Panc1 (cell line): ENCODE measurements at regions not wholly inside any gene's neighbourhood (a gene's known extent, or its start where the extent isn't known, plus 50 kb on each side); places are given as distances from the start of the nearest gene placed in this dataset.

ENCODE experiments used
- ATAC-seq: fragments of 200-7000 bp; cut with Tn5 transposase; 2 replicates; pipeline ENCODE4 v1.9.1; 2020; ENCODE audit warnings: mild to moderate bottlenecking, moderate library complexity
- BruUV-seq: library from RNA; stranded (reverse); fragments of 400-500 nt; replicated peaks from 2 replicates; lab custom pipeline; 2021; lab: Mats Ljungman, UMichigan
- CTCF ChIA-PET: fragments of 300-600 bp; sonication (Branson Sonifier 250); formaldehyde crosslinking; loops from one replicate; lab custom pipeline; 2022; ENCODE audit warnings: antibody characterized with exemption; lab: Charles Lee
- POLR2A ChIA-PET: fragments of 300-600 bp; sonication (Branson Sonifier 250); formaldehyde crosslinking; loops from one replicate; lab custom pipeline; 2022; ENCODE audit warnings: antibody characterized with exemption; lab: Charles Lee
- DNase-seq: peaks from one replicate; pipeline ENCODE4 v3.0.0-alpha.2; 2010; ENCODE audit warnings: low read depth, low spot score
- H3K27ac ChIP-seq: 2 replicates; pipeline ENCODE4 v1.5.1; 2011; ENCODE audit warnings: mild to moderate bottlenecking, low read length, inconsistent platforms
- H3K27me3 ChIP-seq: fragments of 200-500 bp; sonication (Bioruptor generic); 2 replicates; pipeline ENCODE4 v1.6.0; 2014; ENCODE audit warnings: low read length, inconsistent platforms; ENCODE audit not compliant: control insufficient read depth, insufficient read depth
- H3K36me3 ChIP-seq: fragments of 200-500 bp; sonication (Bioruptor generic); 2 replicates; pipeline ENCODE4 v1.5.1; 2014; ENCODE audit warnings: inconsistent platforms, mild to moderate bottlenecking, low read length, moderate library complexity; ENCODE audit not compliant: control insufficient read depth, insufficient read depth
- H3K4me1 ChIP-seq: 2 replicates; pipeline ENCODE4 v1.5.1; 2011; ENCODE audit warnings: inconsistent platforms, mild to moderate bottlenecking, low read length, moderate library complexity; ENCODE audit not compliant: control insufficient read depth, insufficient read depth
- H3K4me3 ChIP-seq, 2 experiments: 2 replicates each; pipeline ENCODE4 v1.5.1; 2011 to 2012; ENCODE audit warnings: low read depth in 2 of 2, low read length in 2 of 2, mild to moderate bottlenecking in 2 of 2, inconsistent platforms in 1 of 2, moderate library complexity in 1 of 2
- H3K9me3 ChIP-seq: fragments of 200-500 bp; sonication (Bioruptor generic); 2 replicates; pipeline ENCODE4 v1.5.1; 2014; ENCODE audit warnings: low read depth, mild to moderate bottlenecking, inconsistent platforms, low read length, moderate library complexity; ENCODE audit not compliant: control insufficient read depth, insufficient read depth
- CTCF ChIP-seq: fragments of 450-650 bp; IDR thresholded peaks from 2 replicates; pipeline ENCODE4 v1.5.1; 2017; ENCODE audit warnings: mild to moderate bottlenecking
- POLR2AphosphoS5 ChIP-seq: IDR thresholded peaks from 2 replicates; pipeline ENCODE4 v1.6.1; 2012; ENCODE audit warnings: mild to moderate bottlenecking, low read depth, low read length, moderate library complexity
- SIN3A ChIP-seq: IDR thresholded peaks from 2 replicates; pipeline ENCODE4 v1.6.1; 2012; ENCODE audit warnings: low read depth, mild to moderate bottlenecking, low read length, moderate library complexity, borderline replicate concordance; ENCODE audit not compliant: insufficient read depth
- TCF7L2 ChIP-seq: IDR thresholded peaks from 2 replicates; pipeline ENCODE4 v1.6.1; 2011; ENCODE audit warnings: mild to moderate bottlenecking, low read depth, low read length, inconsistent platforms
- in situ Hi-C: cut with HindIII; loops from 2 replicates; pipeline ENCODE4 v1.10.0; 2016; ENCODE audit warnings: low sequenced_read_pairs, low pct_unique_long_range_greater_than_20kb
- intact Hi-C: fragments of 100-400 bp; cut with micrococcal nuclease; formaldehyde crosslinking; loops from one replicate; pipeline ENCODE4 v1.10.0; 2022; ENCODE audit not compliant: unreplicated experiment
- TF ChIP-seq, protein P1 (sequence below), 2 experiments: IDR thresholded peaks; 2 replicates each; pipeline ENCODE4 v1.6.1; 2011 to 2012; ENCODE audit warnings: low read depth in 2 of 2, control low read depth in 1 of 2, low read length in 1 of 2, mild to moderate bottlenecking in 1 of 2, moderate library complexity in 1 of 2; ENCODE audit not compliant: insufficient read depth in 1 of 2

- in situ Hi-C loops, result no loop called here
- no TSS peak for BruUV-seq
- no peak for TF ChIP-seq CTCF
- no peak for TF ChIP-seq SIN3A
- no peak for TF ChIP-seq POLR2AphosphoS5
- no peak for TF ChIP-seq TCF7L2
- TF ChIP-seq, protein P1, sequence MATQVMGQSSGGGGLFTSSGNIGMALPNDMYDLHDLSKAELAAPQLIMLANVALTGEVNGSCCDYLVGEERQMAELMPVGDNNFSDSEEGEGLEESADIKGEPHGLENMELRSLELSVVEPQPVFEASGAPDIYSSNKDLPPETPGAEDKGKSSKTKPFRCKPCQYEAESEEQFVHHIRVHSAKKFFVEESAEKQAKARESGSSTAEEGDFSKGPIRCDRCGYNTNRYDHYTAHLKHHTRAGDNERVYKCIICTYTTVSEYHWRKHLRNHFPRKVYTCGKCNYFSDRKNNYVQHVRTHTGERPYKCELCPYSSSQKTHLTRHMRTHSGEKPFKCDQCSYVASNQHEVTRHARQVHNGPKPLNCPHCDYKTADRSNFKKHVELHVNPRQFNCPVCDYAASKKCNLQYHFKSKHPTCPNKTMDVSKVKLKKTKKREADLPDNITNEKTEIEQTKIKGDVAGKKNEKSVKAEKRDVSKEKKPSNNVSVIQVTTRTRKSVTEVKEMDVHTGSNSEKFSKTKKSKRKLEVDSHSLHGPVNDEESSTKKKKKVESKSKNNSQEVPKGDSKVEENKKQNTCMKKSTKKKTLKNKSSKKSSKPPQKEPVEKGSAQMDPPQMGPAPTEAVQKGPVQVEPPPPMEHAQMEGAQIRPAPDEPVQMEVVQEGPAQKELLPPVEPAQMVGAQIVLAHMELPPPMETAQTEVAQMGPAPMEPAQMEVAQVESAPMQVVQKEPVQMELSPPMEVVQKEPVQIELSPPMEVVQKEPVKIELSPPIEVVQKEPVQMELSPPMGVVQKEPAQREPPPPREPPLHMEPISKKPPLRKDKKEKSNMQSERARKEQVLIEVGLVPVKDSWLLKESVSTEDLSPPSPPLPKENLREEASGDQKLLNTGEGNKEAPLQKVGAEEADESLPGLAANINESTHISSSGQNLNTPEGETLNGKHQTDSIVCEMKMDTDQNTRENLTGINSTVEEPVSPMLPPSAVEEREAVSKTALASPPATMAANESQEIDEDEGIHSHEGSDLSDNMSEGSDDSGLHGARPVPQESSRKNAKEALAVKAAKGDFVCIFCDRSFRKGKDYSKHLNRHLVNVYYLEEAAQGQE (IDR thresholded peaks at IDR 0.05; ENCODE audit: insufficient read depth in 1 of 2, low read depth in 2 of 2, low read length in 1 of 2), result no peak
- intact Hi-C loops, result no loop called here
- Histone ChIP-seq H3K27ac (no peak overlapping the region), H3K9me3 (no peaks in the 10 kb centered on the region), H3K27me3 (peaks cover 23% of the 10 kb centered on the region), H3K4me1 (no peaks in the 10 kb centered on the region), H3K36me3 (no peaks in the 10 kb centered on the region), H3K4me3 (no peak overlapping the region)
- ChIA-PET CTCF (no interaction called here), POLR2A (no interaction called here)
- ATAC-seq, result no peak
- DNase-seq, result no peak
Measured at GRCh38 chr20:48177058-48177457, 391.8 kb upstream of the SULF2 start.

GRCh38 chr20:48176139-48176538, 390.9 kb upstream of the SULF2 start:
- in situ Hi-C loops, result no loop called here
- Histone ChIP-seq H3K36me3 (no peaks in the 10 kb centered on the region), H3K9me3 (no peaks in the 10 kb centered on the region), H3K4me3 (no peak overlapping the region), H3K27ac (no peak overlapping the region), H3K27me3 (peaks cover 26% of the 10 kb centered on the region), H3K4me1 (no peaks in the 10 kb centered on the region)
- DNase-seq (no peak), ATAC-seq (no peak)
- intact Hi-C loops, result no loop called here
- POLR2A ChIA-PET, result no interaction called here
- BruUV-seq, result no TSS peak
- CTCF ChIA-PET, result no interaction called here
- TF ChIP-seq CTCF (no peak), TCF7L2 (no peak), POLR2AphosphoS5 (no peak), SIN3A (no peak)
- TF ChIP-seq, protein P1 (IDR thresholded peaks at IDR 0.05; ENCODE audit: insufficient read depth in 1 of 2, low read depth in 2 of 2, low read length in 1 of 2), result no peak
